Osteoblast (primary cell): ENCODE measurements at regions not wholly inside any gene's neighbourhood (a gene's known extent, or its start where the extent isn't known, plus 50 kb on each side); places are given as distances from the start of the nearest gene placed in this dataset.

Source experiments
- DNase-seq: peaks from one replicate; pipeline ENCODE4 v3.0.0; 2011; ENCODE audit warnings: low spot score, mixed read lengths; ENCODE audit not compliant: insufficient read length; ENCODE audit errors: missing footprints
- H2AFZ ChIP-seq: 2 replicates; pipeline ENCODE4 v1.6.0; 2011; ENCODE audit warnings: mild to moderate bottlenecking, low read length
- H3K27ac ChIP-seq: 2 replicates; pipeline ENCODE4 v1.5.1; 2011; ENCODE audit warnings: mild to moderate bottlenecking, low read depth, low read length, moderate library complexity
- H3K27me3 ChIP-seq: 2 replicates; pipeline ENCODE4 v1.6.0; 2012; ENCODE audit warnings: mild to moderate bottlenecking, control low read depth, inconsistent platforms, low read length, moderate library complexity; ENCODE audit not compliant: insufficient read depth
- H3K36me3 ChIP-seq: 2 replicates; pipeline ENCODE4 v1.5.1; 2011; ENCODE audit warnings: mild to moderate bottlenecking, low read length, control low read depth, moderate library complexity; ENCODE audit not compliant: insufficient read depth
- H3K4me1 ChIP-seq: 2 replicates; pipeline ENCODE4 v1.5.1; 2011; ENCODE audit warnings: mild to moderate bottlenecking, low read length, control low read depth, moderate library complexity; ENCODE audit not compliant: insufficient read depth
- H3K4me2 ChIP-seq: 2 replicates; pipeline ENCODE4 v1.6.0; 2011; ENCODE audit warnings: mild to moderate bottlenecking, low read length; ENCODE audit not compliant: insufficient read depth
- H3K4me3 ChIP-seq: fragments of 200-600 bp; sonication (generic); 3 replicates; pipeline ENCODE4 v1.5.1; 2012; ENCODE audit warnings: mild to moderate bottlenecking, low read length, inconsistent platforms; ENCODE audit not compliant: insufficient read depth
- H3K79me2 ChIP-seq: 2 replicates; pipeline ENCODE4 v1.6.0; 2012; ENCODE audit warnings: mild to moderate bottlenecking, low read length, control low read depth, inconsistent platforms; ENCODE audit not compliant: insufficient read depth
- H3K9me3 ChIP-seq: 2 replicates; pipeline ENCODE4 v1.5.1; 2011; ENCODE audit warnings: low read depth, low read length, control low read depth
- H4K20me1 ChIP-seq: 2 replicates; pipeline ENCODE4 v1.6.0; 2012; ENCODE audit warnings: mild to moderate bottlenecking, low read length, control low read depth; ENCODE audit not compliant: insufficient read depth
- CTCF ChIP-seq: IDR thresholded peaks from 2 replicates; pipeline ENCODE4 v1.5.1; 2011; ENCODE audit warnings: mild to moderate bottlenecking, low read depth, low read length, moderate library complexity; ENCODE audit errors: extremely low read depth

GRCh38 chr6:20291764-20292580 lies 79.7 kb upstream of the MBOAT1 start:
- H3K27me3 ChIP-seq = no peaks in the 10 kb centered on the region

GRCh38 chr6:20292905-20293304 lies 80.6 kb upstream of the MBOAT1 start:
- H3K27ac ChIP-seq = no peak overlapping the region
- H3K79me2 ChIP-seq = no peaks in the 10 kb centered on the region
- no peaks in the 10 kb centered on the region for H3K36me3 ChIP-seq
- H3K27me3 ChIP-seq = no peaks in the 10 kb centered on the region
- no peak overlapping the region for H3K4me3 ChIP-seq
- no peak overlapping the region for H2AFZ ChIP-seq
- H3K4me2 ChIP-seq = no peak overlapping the region
- no peaks in the 10 kb centered on the region for H3K9me3 ChIP-seq
- H3K4me1 ChIP-seq = no peaks in the 10 kb centered on the region
- H4K20me1 ChIP-seq = no peaks in the 10 kb centered on the region
- DNase-seq = no peak
- no peak for TF ChIP-seq CTCF

More at GRCh38 chr6:20291764-20292580, 79.7 kb upstream of the MBOAT1 start:
- Histone ChIP-seq H3K9me3 (no peaks in the 10 kb centered on the region), H3K4me2 (peak overlapping the region; percentile 1), H3K79me2 (no peaks in the 10 kb centered on the region), H3K36me3 (no peaks in the 10 kb centered on the region), H4K20me1 (no peaks in the 10 kb centered on the region), H3K27ac (no peak overlapping the region), H3K4me3 (no peak overlapping the region), H3K4me1 (no peaks in the 10 kb centered on the region), H2AFZ (peak overlapping the region; percentile 61)
- TF ChIP-seq CTCF = peak; percentile 88
- peak; percentile 47 for DNase-seq

GRCh38 chr6:20301256-20301655 lies 89.0 kb upstream of the MBOAT1 start:
- no peak for DNase-seq
- H3K4me2 ChIP-seq = no peak overlapping the region
- no peak for TF ChIP-seq CTCF

GRCh38 chr6:20302168-20302567 lies 89.9 kb upstream of the MBOAT1 start:
- H3K36me3 ChIP-seq = no peaks in the 10 kb centered on the region
- no peak for DNase-seq
- no peaks in the 10 kb centered on the region for H3K9me3 ChIP-seq
- no peak overlapping the region for H3K4me3 ChIP-seq
- H2AFZ ChIP-seq = no peak overlapping the region
- no peaks in the 10 kb centered on the region for H3K4me1 ChIP-seq
- H4K20me1 ChIP-seq = no peaks in the 10 kb centered on the region
- no peak overlapping the region for H3K4me2 ChIP-seq
- no peaks in the 10 kb centered on the region for H3K79me2 ChIP-seq
- no peak for TF ChIP-seq CTCF
- H3K27me3 ChIP-seq = no peaks in the 10 kb centered on the region
- no peak overlapping the region for H3K27ac ChIP-seq

More at GRCh38 chr6:20301256-20301655, 89.0 kb upstream of the MBOAT1 start:
- H3K9me3 ChIP-seq = no peaks in the 10 kb centered on the region
- H3K27ac ChIP-seq = no peak overlapping the region
- H4K20me1 ChIP-seq = no peaks in the 10 kb centered on the region
- no peak overlapping the region for H2AFZ ChIP-seq
- H3K27me3 ChIP-seq = no peaks in the 10 kb centered on the region
- H3K36me3 ChIP-seq = no peaks in the 10 kb centered on the region
- no peaks in the 10 kb centered on the region for H3K4me1 ChIP-seq
- H3K4me3 ChIP-seq = no peak overlapping the region
- no peaks in the 10 kb centered on the region for H3K79me2 ChIP-seq
